Liver (tissue), 8 donors: ENCODE measurements at regions not wholly inside any gene's neighbourhood (a gene's known extent, or its start where the extent isn't known, plus 50 kb on each side); places are given as distances from the start of the nearest gene placed in this dataset.
"Not testable (repeated sequence)": the region's sequence is repeated elsewhere in the genome, so short reads cannot be mapped to it uniquely, and the experiment has no call there.

Experiments
- DNase-seq: peaks from one replicate; pipeline ENCODE4 v3.0.0-alpha.2; 2017; ENCODE audit warnings: low spot score
- H3K27ac ChIP-seq, 2 donors: one replicate each; pipeline ENCODE4 v1.7.0; 2013; ENCODE audit warnings: inconsistent platforms in 2 of 2, low read length in 2 of 2, control low read depth in 1 of 2, low read depth in 1 of 2, mild to moderate bottlenecking in 1 of 2
- H3K27me3 ChIP-seq, 4 donors: one replicate each; pipeline versions ENCODE4 v1.6.1 to v1.7.0; 2013; ENCODE audit warnings: low read length in 3 of 4, inconsistent platforms in 1 of 4, mild to moderate bottlenecking in 1 of 4, moderate library complexity in 1 of 4; ENCODE audit not compliant: control insufficient read depth in 4 of 4, insufficient read depth in 4 of 4
- H3K36me3 ChIP-seq, 4 donors: one replicate each; pipeline versions ENCODE4 v1.6.1 to v1.7.0; 2013; ENCODE audit warnings: low read length in 3 of 4, mild to moderate bottlenecking in 3 of 4, low read depth in 1 of 4, moderate library complexity in 1 of 4; ENCODE audit not compliant: control insufficient read depth in 4 of 4, insufficient read depth in 3 of 4
- H3K4me1 ChIP-seq, 4 donors: one replicate each; pipeline versions ENCODE4 v1.6.1 to v1.7.0; 2013; ENCODE audit warnings: low read length in 3 of 4, mild to moderate bottlenecking in 3 of 4, moderate library complexity in 1 of 4; ENCODE audit not compliant: control insufficient read depth in 4 of 4, insufficient read depth in 4 of 4
- H3K4me3 ChIP-seq, 3 donors: one replicate each; pipeline versions ENCODE4 v1.6.1 to v1.7.0; 2013; ENCODE audit warnings: low read length in 3 of 3, control low read depth in 1 of 3, low read depth in 1 of 3, mild to moderate bottlenecking in 1 of 3
- H3K9ac ChIP-seq, 2 donors: one replicate each; pipeline ENCODE4 v1.7.0; 2013; ENCODE audit warnings: low read length in 2 of 2, mild to moderate bottlenecking in 2 of 2, moderate library complexity in 2 of 2, control low read depth in 1 of 2, low read depth in 1 of 2
- H3K9me3 ChIP-seq, 4 donors: one replicate each; pipeline versions ENCODE4 v1.6.1 to v1.7.0; 2013; ENCODE audit warnings: low read length in 3 of 4; ENCODE audit not compliant: control insufficient read depth in 4 of 4
- ATF3 ChIP-seq: IDR thresholded peaks from 2 replicates; pipeline ENCODE4 v1.6.1; 2016; ENCODE audit warnings: antibody characterized with exemption
- CTCF ChIP-seq: fragments of 150-350 bp; IDR thresholded peaks from 2 replicates; pipeline ENCODE4 v1.5.1; 2017; ENCODE audit warnings: improper control_type of control experiment, low read depth, low read length; ENCODE audit not compliant: missing input control
- EGR1 ChIP-seq, 2 donors: IDR thresholded peaks; 2 replicates each; pipeline ENCODE4 v1.6.1; 2016 to 2018; ENCODE audit warnings: antibody characterized with exemption in 2 of 2, low read depth in 2 of 2
- FOXA1 ChIP-seq: IDR thresholded peaks from 2 replicates; pipeline ENCODE4 v1.6.1; 2016; ENCODE audit warnings: antibody characterized with exemption
- FOXA2 ChIP-seq: IDR thresholded peaks from 2 replicates; pipeline ENCODE4 v1.6.1; 2016; ENCODE audit warnings: antibody characterized with exemption
- GABPA ChIP-seq, 2 donors: IDR thresholded peaks in 1 of 2; conservative IDR thresholded peaks in 1 of 2; 2 replicates each; pipeline ENCODE4 v1.6.1; 2016; ENCODE audit warnings: antibody characterized with exemption in 2 of 2, mild to moderate bottlenecking in 1 of 2, moderate library complexity in 1 of 2
- HNF4A ChIP-seq, 2 donors: conservative IDR thresholded peaks; 2 replicates each; pipeline ENCODE4 v1.6.1; 2016; ENCODE audit warnings: antibody characterized with exemption in 2 of 2, mild to moderate bottlenecking in 2 of 2
- HNF4G ChIP-seq: IDR thresholded peaks from 2 replicates; pipeline ENCODE4 v1.6.1; 2016; ENCODE audit warnings: antibody characterized with exemption
- JUND ChIP-seq, 2 donors: IDR thresholded peaks; 2 replicates each; pipeline ENCODE4 v1.6.1; 2016; ENCODE audit warnings: antibody characterized with exemption in 2 of 2
- MAX ChIP-seq: IDR thresholded peaks from 2 replicates; pipeline ENCODE4 v1.6.1; 2016; ENCODE audit warnings: antibody characterized with exemption
- NR2F2 ChIP-seq: IDR thresholded peaks from 2 replicates; pipeline ENCODE4 v1.6.1; 2016; ENCODE audit warnings: antibody characterized with exemption
- RAD21 ChIP-seq, 2 donors: IDR thresholded peaks; 2 replicates each; pipeline ENCODE4 v1.6.1; 2016; ENCODE audit warnings: antibody characterized with exemption in 2 of 2, mild to moderate bottlenecking in 2 of 2
- REST ChIP-seq: IDR thresholded peaks from 2 replicates; pipeline ENCODE4 v1.6.1; 2016; ENCODE audit warnings: antibody characterized with exemption, mild to moderate bottlenecking
- RXRA ChIP-seq, 2 donors: IDR thresholded peaks; 2 replicates each; pipeline ENCODE4 v1.6.1; 2017 to 2018; ENCODE audit warnings: antibody characterized with exemption in 2 of 2, mild to moderate bottlenecking in 1 of 2
- SP1 ChIP-seq: IDR thresholded peaks from 2 replicates; pipeline ENCODE4 v1.6.1; 2018; ENCODE audit warnings: antibody characterized with exemption, mild to moderate bottlenecking
- TAF1 ChIP-seq: conservative IDR thresholded peaks from 2 replicates; pipeline ENCODE4 v1.6.1; 2016; ENCODE audit warnings: antibody characterized with exemption, mild to moderate bottlenecking
- YY1 ChIP-seq: IDR thresholded peaks from 2 replicates; pipeline ENCODE4 v1.6.1; 2016; ENCODE audit warnings: antibody characterized with exemption, mild to moderate bottlenecking
- ZBTB33 ChIP-seq: IDR thresholded peaks from 2 replicates; pipeline ENCODE4 v1.6.1; 2016; ENCODE audit warnings: antibody characterized with exemption
- WGBS: extraction: QIAGEN DNeasy Blood & Tissue Kit; methylation state at CpG from one replicate; pipeline ENCODE4 v1.1.7; 2013; 5-methylcytosine and 5-hydroxymethylcytosine counted together
- donor health status: healthy.
- donor health status: healthy.
- donor health status: healthy.
- donor health status: healthy.
- donor health status: healthy.

GRCh38 chrX:128619490-128619889 lies 567.3 kb upstream of the ACTRT1 start:
- WGBS = 82% methylated on average over 3 of the region's 3 CpGs
- H3K9me3 ChIP-seq = no peaks in the 10 kb centered on the region
- no peaks in the 10 kb centered on the region for H3K4me1 ChIP-seq
- no peaks in the 10 kb centered on the region for H3K27me3 ChIP-seq
- no peak for DNase-seq
- no peaks in the 10 kb centered on the region for H3K36me3 ChIP-seq
- no peak for TF ChIP-seq HNF4G
- no peak for TF ChIP-seq YY1
- no peak for TF ChIP-seq TAF1
- TF ChIP-seq RAD21 (IDR thresholded peaks at IDR 0.05) = no peak
- no peak for TF ChIP-seq EGR1 (IDR thresholded peaks at IDR 0.05; ENCODE audit: low read depth in 2 of 2)
- TF ChIP-seq RXRA (IDR thresholded peaks at IDR 0.05) = no peak
- TF ChIP-seq GABPA (IDR thresholded peaks at IDR 0.05 in 1 of 2, conservative IDR thresholded peaks at IDR 0.05 in 1 of 2) = no peak
- no peak for TF ChIP-seq MAX
- TF ChIP-seq NR2F2 = no peak
- H3K27ac ChIP-seq = no peak overlapping the region
- no peak overlapping the region for H3K4me3 ChIP-seq
- H3K9ac ChIP-seq = no peak overlapping the region

- WGBS = 80% methylated on average over 1 of the region's 1 CpG
- Histone ChIP-seq H3K36me3 (no peaks in the 10 kb centered on the region), H3K27ac (no peak overlapping the region), H3K9me3 (no peaks in the 10 kb centered on the region), H3K27me3 (no peaks in the 10 kb centered on the region), H3K4me3 (no peak overlapping the region), H3K9ac (no peak overlapping the region), H3K4me1 (no peaks in the 10 kb centered on the region)
- TF ChIP-seq ATF3 = no peak
- no peak for TF ChIP-seq TAF1
- TF ChIP-seq SP1 = no peak
- TF ChIP-seq HNF4G = no peak
- no peak for TF ChIP-seq EGR1 (IDR thresholded peaks at IDR 0.05; ENCODE audit: low read depth in 2 of 2)
- no peak for TF ChIP-seq FOXA2
- no peak for TF ChIP-seq CTCF
- no peak for TF ChIP-seq REST
- no peak for TF ChIP-seq NR2F2
- no peak for TF ChIP-seq JUND (IDR thresholded peaks at IDR 0.05)
- TF ChIP-seq RXRA (IDR thresholded peaks at IDR 0.05) = no peak
- TF ChIP-seq HNF4A (conservative IDR thresholded peaks at IDR 0.05) = no peak
- no peak for TF ChIP-seq ZBTB33
- TF ChIP-seq RAD21 (IDR thresholded peaks at IDR 0.05) = no peak
- no peak for TF ChIP-seq MAX
- TF ChIP-seq GABPA (IDR thresholded peaks at IDR 0.05 in 1 of 2, conservative IDR thresholded peaks at IDR 0.05 in 1 of 2) = no peak
- no peak for TF ChIP-seq FOXA1
- DNase-seq = no peak
These were observed 564.7 kb upstream of the ACTRT1 start for GRCh38 chrX:128616933-128617332.

- not testable (repeated sequence) for DNase-seq, H3K36me3 ChIP-seq
- WGBS = 94% methylated on average over 13 of the region's 16 CpGs
These were observed 554.6 kb upstream of the ACTRT1 start for GRCh38 chrX:128606817-128607216.

GRCh38 chrX:128606357-128606756 lies 554.2 kb upstream of the ACTRT1 start:
- not testable (repeated sequence) for H3K4me3 ChIP-seq, DNase-seq, H3K36me3 ChIP-seq, H3K4me1 ChIP-seq, H3K9ac ChIP-seq, H3K9me3 ChIP-seq, H3K27ac ChIP-seq, H3K27me3 ChIP-seq
- 52% methylated on average over 31 of the region's 31 CpGs for WGBS

More at GRCh38 chrX:128606817-128607216, 554.6 kb upstream of the ACTRT1 start:
- H3K9ac ChIP-seq, H3K4me1 ChIP-seq, H3K9me3 ChIP-seq, H3K27ac ChIP-seq, H3K27me3 ChIP-seq, H3K4me3 ChIP-seq: not testable (repeated sequence)
